OCI-LY1 (cell line): ENCODE measurements at regions not wholly inside any gene's neighbourhood (a gene's known extent, or its start where the extent isn't known, plus 50 kb on each side); places are given as distances from the start of the nearest gene placed in this dataset.

Source experiments
- CTCF ChIP-seq: fragments of 200-600 bp; sonication (generic), shearing (Covaris generic); IDR thresholded peaks from 2 replicates; pipeline ENCODE4 v1.5.1; 2017; ENCODE audit warnings: mild to moderate bottlenecking, antibody characterized with exemption, low read length, moderate library complexity, mixed read lengths
- EZH2 ChIP-seq: fragments of 200-600 bp; sonication (generic), shearing (Covaris generic); IDR thresholded peaks from 2 replicates; pipeline ENCODE4 v1.8.0; 2017; ENCODE audit warnings: borderline replicate concordance, mixed run types, mild to moderate bottlenecking, antibody characterized with exemption, low read length, moderate library complexity, mixed read lengths

GRCh38 chr9:102202126-102202525 is 463.7 kb upstream of the GRIN3A start:
- TF ChIP-seq CTCF (no peak), EZH2 (no peak)
